ENCODE measurements at regions not wholly inside any gene's neighbourhood (a gene's known extent, or its start where the extent isn't known, plus 50 kb on each side); places are given as distances from the start of the nearest gene placed in this dataset.
"Not testable (repeated sequence)": the region's sequence is repeated elsewhere in the genome, so short reads cannot be mapped to it uniquely, and the experiment has no call there.

- no peaks in the 10 kb centered on the region for H3K27me3 ChIP-seq
- no peaks in the 10 kb centered on the region for H3K9me3 ChIP-seq
- no peak overlapping the region for H3K27ac ChIP-seq
- H3K9ac ChIP-seq: no peak overlapping the region
- H3K4me1 ChIP-seq: no peaks in the 10 kb centered on the region
- no peak for TF ChIP-seq Cebpa-rat (IDR thresholded peaks at IDR 0.05)
- H3K4me2 ChIP-seq: no peak overlapping the region
- no peaks in the 10 kb centered on the region for H3K36me3 ChIP-seq
- no peak overlapping the region for H3K4me3 ChIP-seq
- no peaks in the 10 kb centered on the region for H4K20me1 ChIP-seq
Observed at GRCh38 chr6:90694802-90695201, 107.9 kb upstream of the MAP3K7 start.

GRCh38 chr6:90691823-90692222 lies 105.0 kb upstream of the MAP3K7 start:
- H3K27ac ChIP-seq: no peak overlapping the region
- H3K36me3 ChIP-seq: no peaks in the 10 kb centered on the region
- no peaks in the 10 kb centered on the region for H3K9me3 ChIP-seq
- no peaks in the 10 kb centered on the region for H3K27me3 ChIP-seq
- H3K4me1 ChIP-seq: no peaks in the 10 kb centered on the region
- no peak for TF ChIP-seq Cebpa-rat (IDR thresholded peaks at IDR 0.05)
- no peaks in the 10 kb centered on the region for H4K20me1 ChIP-seq
- no peak overlapping the region for H3K9ac ChIP-seq
- H3K4me2 ChIP-seq: no peak overlapping the region
- no peak overlapping the region for H3K4me3 ChIP-seq

DNA sequence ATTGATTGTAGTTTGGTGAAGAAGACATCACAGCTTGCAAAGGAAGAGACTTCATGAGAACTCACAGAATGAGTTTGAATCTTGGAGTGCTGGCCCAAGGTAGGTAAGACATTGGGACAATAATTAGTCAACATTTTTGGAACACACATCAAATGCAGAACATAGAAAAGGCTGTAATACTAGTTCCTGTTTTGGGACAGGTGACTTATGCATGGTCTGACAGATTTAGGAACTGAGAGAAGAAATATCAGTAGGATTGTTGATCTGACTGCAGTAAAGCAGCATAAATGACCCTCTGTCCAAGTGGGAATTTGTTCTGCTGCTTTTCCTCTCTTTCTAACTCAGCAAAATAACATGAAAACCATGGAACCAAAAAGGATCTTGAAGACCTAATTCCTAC lies 102.3 kb upstream of the MAP3K7 start:
- no peaks in the 10 kb centered on the region for H3K9me3 ChIP-seq
- H3K27ac ChIP-seq: no peak overlapping the region
- no peaks in the 10 kb centered on the region for H3K36me3 ChIP-seq
- H3K4me2 ChIP-seq: no peak overlapping the region
- no peaks in the 10 kb centered on the region for H3K4me1 ChIP-seq
- no peak for TF ChIP-seq Cebpa-rat (IDR thresholded peaks at IDR 0.05)
- no peaks in the 10 kb centered on the region for H3K27me3 ChIP-seq
- H4K20me1 ChIP-seq: no peaks in the 10 kb centered on the region
- H3K9ac ChIP-seq: no peak overlapping the region
- H3K4me3 ChIP-seq: no peak overlapping the region

DNA sequence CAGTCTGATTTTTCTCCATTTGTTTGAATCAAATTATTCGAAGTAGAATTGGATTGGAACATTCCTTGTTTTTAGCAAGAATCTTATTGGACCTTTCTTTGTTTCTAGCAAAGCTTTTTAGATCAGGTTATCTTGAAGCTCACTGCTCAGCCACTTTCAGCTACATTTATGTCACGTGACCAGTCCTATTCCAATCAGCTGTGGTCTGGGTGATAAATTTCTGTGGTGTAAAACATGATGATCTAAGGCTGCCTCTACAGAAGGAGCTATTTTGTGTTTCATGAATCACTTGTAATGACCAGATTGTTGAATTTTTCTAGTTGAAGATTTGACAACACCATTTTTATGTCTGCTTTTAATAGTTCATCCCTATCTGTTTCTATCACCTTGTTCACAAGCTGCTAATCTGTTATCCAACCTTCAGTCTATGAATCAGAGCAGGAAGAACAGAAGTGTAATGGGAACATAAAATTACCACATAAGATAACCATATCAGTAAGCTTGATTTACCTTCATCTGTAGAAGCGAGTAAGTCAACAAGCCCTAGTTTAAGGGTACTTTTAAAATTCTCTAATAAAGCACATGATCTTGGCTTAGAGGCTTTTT lies 101.0 kb upstream of the MAP3K7 start:
- Histone ChIP-seq H3K4me3 (no peak overlapping the region), H3K9me3 (no peaks in the 10 kb centered on the region), H3K4me1 (no peaks in the 10 kb centered on the region), H3K36me3 (no peaks in the 10 kb centered on the region), H4K20me1 (no peaks in the 10 kb centered on the region), H3K9ac (no peak overlapping the region), H3K4me2 (no peak overlapping the region), H3K27ac (no peak overlapping the region), H3K27me3 (no peaks in the 10 kb centered on the region)
- no peak for TF ChIP-seq Cebpa-rat (IDR thresholded peaks at IDR 0.05)

DNA sequence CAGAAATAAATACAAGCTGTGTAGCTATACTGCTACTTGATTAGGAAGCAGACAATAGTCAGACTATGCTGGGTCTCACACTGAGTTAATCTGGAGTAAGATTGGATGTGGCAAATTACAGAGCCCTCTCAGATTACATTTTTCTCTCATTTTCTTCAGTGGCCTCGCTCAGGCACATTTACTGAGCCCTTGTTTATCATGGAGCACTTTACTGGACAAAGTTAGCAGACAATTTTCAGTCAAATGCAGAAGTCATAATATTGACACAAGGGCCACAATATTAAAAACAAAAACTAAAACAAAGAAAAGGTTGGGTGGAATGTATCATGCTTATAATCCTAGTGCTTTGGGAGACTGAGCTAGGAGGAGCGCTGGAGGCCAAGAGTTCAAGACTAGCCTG lies 95.0 kb upstream of the MAP3K7 start:
- H3K4me3 ChIP-seq: no peak overlapping the region
- no peak overlapping the region for H3K4me2 ChIP-seq
- no peaks in the 10 kb centered on the region for H4K20me1 ChIP-seq
- no peak for TF ChIP-seq Cebpa-rat (IDR thresholded peaks at IDR 0.05)
- no peaks in the 10 kb centered on the region for H3K9me3 ChIP-seq
- no peaks in the 10 kb centered on the region for H3K4me1 ChIP-seq
- no peaks in the 10 kb centered on the region for H3K36me3 ChIP-seq
- H3K27me3 ChIP-seq: no peaks in the 10 kb centered on the region
- no peak overlapping the region for H3K9ac ChIP-seq
- no peak overlapping the region for H3K27ac ChIP-seq

GRCh38 chr6:90678049-90678779 lies 91.3 kb upstream of the MAP3K7 start:
- no peak for TF ChIP-seq Cebpa-rat (IDR thresholded peaks at IDR 0.05)
- no peaks in the 10 kb centered on the region for H3K36me3 ChIP-seq

DNA sequence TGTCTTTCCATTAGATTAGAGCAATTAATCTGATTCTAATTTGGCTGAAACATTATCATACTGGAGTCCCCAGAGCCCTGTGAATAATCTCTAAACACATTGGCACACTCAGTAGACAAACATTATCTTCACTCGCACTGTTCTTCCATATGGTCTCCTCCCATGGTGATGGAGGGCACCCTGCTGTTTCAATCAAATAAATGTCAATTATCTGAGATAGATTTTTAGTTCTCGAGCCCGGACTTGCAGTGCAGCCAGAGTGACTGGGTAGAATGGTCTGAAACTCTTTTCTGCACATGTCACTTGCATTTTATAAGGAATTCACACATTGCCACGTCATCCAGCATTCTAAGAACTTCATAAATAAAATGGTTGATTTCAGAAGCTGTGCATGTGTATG lies 90.6 kb upstream of the MAP3K7 start:
- H3K9ac ChIP-seq: no peak overlapping the region
- no peak overlapping the region for H3K4me2 ChIP-seq
- H3K36me3 ChIP-seq: no peaks in the 10 kb centered on the region
- H3K4me1 ChIP-seq: no peaks in the 10 kb centered on the region
- no peaks in the 10 kb centered on the region for H3K27me3 ChIP-seq
- no peak overlapping the region for H3K27ac ChIP-seq
- H3K4me3 ChIP-seq: no peak overlapping the region
- no peak for TF ChIP-seq Cebpa-rat (IDR thresholded peaks at IDR 0.05)
- no peaks in the 10 kb centered on the region for H3K9me3 ChIP-seq
- no peaks in the 10 kb centered on the region for H4K20me1 ChIP-seq

More at GRCh38 chr6:90678049-90678779, 91.3 kb upstream of the MAP3K7 start:
- no peaks in the 10 kb centered on the region for H3K27me3 ChIP-seq
- H3K27ac ChIP-seq: no peak overlapping the region
- no peak overlapping the region for H3K4me3 ChIP-seq
- H3K4me2 ChIP-seq: no peak overlapping the region
- no peaks in the 10 kb centered on the region for H4K20me1 ChIP-seq
- no peak overlapping the region for H3K9ac ChIP-seq
- H3K4me1 ChIP-seq: no peaks in the 10 kb centered on the region
- no peaks in the 10 kb centered on the region for H3K9me3 ChIP-seq

GRCh38 chr6:90676516-90677300 lies 89.8 kb upstream of the MAP3K7 start:
- Histone ChIP-seq H3K4me3 (no peak overlapping the region), H4K20me1 (no peaks in the 10 kb centered on the region), H3K9me3 (no peaks in the 10 kb centered on the region), H3K27me3 (no peaks in the 10 kb centered on the region), H3K9ac (no peak overlapping the region), H3K4me2 (no peak overlapping the region), H3K27ac (no peak overlapping the region), H3K36me3 (no peaks in the 10 kb centered on the region), H3K4me1 (no peaks in the 10 kb centered on the region)
- no peak for TF ChIP-seq Cebpa-rat (IDR thresholded peaks at IDR 0.05)

- H3K36me3 ChIP-seq, H3K4me2 ChIP-seq, H3K27ac ChIP-seq, H4K20me1 ChIP-seq, H3K27me3 ChIP-seq, H3K4me1 ChIP-seq, H3K4me3 ChIP-seq, H3K9ac ChIP-seq, H3K9me3 ChIP-seq: not testable (repeated sequence)
Observed at GRCh38 chr6:90675107-90675506, 88.2 kb upstream of the MAP3K7 start.

DNA sequence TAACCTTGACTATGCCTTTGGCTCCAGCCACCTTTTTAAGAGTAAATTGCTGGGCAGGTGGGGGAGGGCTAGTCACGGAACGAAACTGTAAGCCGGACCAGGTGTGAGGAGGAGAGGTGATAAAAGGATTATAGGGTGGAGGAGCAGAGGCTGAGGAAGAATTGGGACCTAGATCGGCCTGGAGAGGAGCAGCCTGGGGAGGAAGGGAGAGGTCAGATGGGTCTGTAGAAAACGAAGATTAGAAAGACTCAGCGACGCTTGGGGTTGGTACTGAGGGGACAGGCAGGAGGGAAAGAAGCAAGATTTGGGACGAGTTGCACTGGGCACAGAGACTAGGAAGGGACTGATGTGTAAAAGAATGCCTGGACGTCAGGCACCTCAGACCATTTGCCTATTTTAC lies 87.2 kb upstream of the MAP3K7 start:
- H3K27me3 ChIP-seq, H4K20me1 ChIP-seq, H3K9me3 ChIP-seq, H3K4me2 ChIP-seq, H3K27ac ChIP-seq, H3K9ac ChIP-seq, H3K4me3 ChIP-seq, H3K36me3 ChIP-seq, H3K4me1 ChIP-seq: not testable (repeated sequence)

Data from BLaER1 (cell line).